GM06990 (cell line): ENCODE measurements at regions not wholly inside any gene's neighbourhood (a gene's known extent, or its start where the extent isn't known, plus 50 kb on each side); places are given as distances from the start of the nearest gene placed in this dataset.

Experiments used
- DNase-seq: peaks from one replicate; pipeline ENCODE4 v3.0.0-alpha.2; 2011; ENCODE audit not compliant: insufficient read length; ENCODE audit errors: extremely low read depth
- H3K27me3 ChIP-seq: replicated peaks from 2 replicates; pipeline ENCODE4 v1.6.0; 2011; ENCODE audit warnings: low read length; ENCODE audit not compliant: control insufficient read depth, insufficient read depth
- H3K36me3 ChIP-seq: 2 replicates; pipeline ENCODE4 v1.5.1; 2011; ENCODE audit warnings: low read length; ENCODE audit not compliant: control insufficient read depth, insufficient read depth
- H3K4me3 ChIP-seq: replicated peaks from 2 replicates; pipeline ENCODE4 v1.5.1; 2011; ENCODE audit warnings: low read depth, mild to moderate bottlenecking, control low read depth, low read length
- CTCF ChIP-seq: IDR thresholded peaks from 2 replicates; pipeline ENCODE4 v1.5.1; 2011; ENCODE audit warnings: low read length, control low read depth, mild to moderate bottlenecking, inconsistent platforms; ENCODE audit not compliant: insufficient read depth, poor library complexity, severe bottlenecking

GRCh38 chr5:145682197-145682899, 152.8 kb downstream of the PRELID2 start:
- Histone ChIP-seq H3K36me3 (no peaks in the 10 kb centered on the region), H3K4me3 (no peak overlapping the region), H3K27me3 (no peaks in the 10 kb centered on the region)
- no peak for TF ChIP-seq CTCF
- no peak for DNase-seq

- Histone ChIP-seq H3K27me3 (no peaks in the 10 kb centered on the region), H3K36me3 (no peaks in the 10 kb centered on the region), H3K4me3 (no peak overlapping the region)
- TF ChIP-seq CTCF: peak; percentile 88
- DNase-seq: peak; percentile 3
Observed at GRCh38 chr5:145681686-145682085, 153.5 kb downstream of the PRELID2 start.

GRCh38 chr5:145681216-145681615, 153.9 kb downstream of the PRELID2 start:
- Histone ChIP-seq H3K36me3 (no peaks in the 10 kb centered on the region), H3K4me3 (no peak overlapping the region), H3K27me3 (no peaks in the 10 kb centered on the region)
- no peak for TF ChIP-seq CTCF
- DNase-seq: no peak

- DNase-seq: no peak
- H3K27me3 ChIP-seq: no peaks in the 10 kb centered on the region
- H3K36me3 ChIP-seq: no peaks in the 10 kb centered on the region
- no peak overlapping the region for H3K4me3 ChIP-seq
- TF ChIP-seq CTCF: no peak
Observed at GRCh38 chr5:145680767-145681166, 154.4 kb downstream of the PRELID2 start.

GRCh38 chr5:145680169-145680568, 155.0 kb downstream of the PRELID2 start:
- no peak for DNase-seq
- H3K36me3 ChIP-seq: no peaks in the 10 kb centered on the region
- no peak overlapping the region for H3K4me3 ChIP-seq
- peak; percentile 50 for TF ChIP-seq CTCF
- no peaks in the 10 kb centered on the region for H3K27me3 ChIP-seq

GRCh38 chr5:145678255-145678654, 156.9 kb downstream of the PRELID2 start:
- Histone ChIP-seq H3K36me3 (no peaks in the 10 kb centered on the region), H3K4me3 (no peak overlapping the region), H3K27me3 (no peaks in the 10 kb centered on the region)
- no peak for DNase-seq
- no peak for TF ChIP-seq CTCF
